HepG2 (cell line): ENCODE measurements at regions not wholly inside any gene's neighbourhood (a gene's known extent, or its start where the extent isn't known, plus 50 kb on each side); places are given as distances from the start of the nearest gene placed in this dataset.

Experiments used
- BHLHE40 ChIP-seq: IDR thresholded peaks from 2 replicates; pipeline ENCODE4 v1.6.1; 2011; ENCODE audit warnings: low read length, improper control_type of control experiment
- CAMTA2 ChIP-seq: sonication (generic); formaldehyde crosslinking; IDR thresholded peaks from 2 replicates; pipeline ENCODE4 v1.4.0; 2020; ENCODE audit warnings: mild to moderate bottlenecking, missing genetic modification reagents, borderline replicate concordance
- CEBPG ChIP-seq: IDR thresholded peaks from 2 replicates; pipeline ENCODE4 v1.6.1; 2016
- ELF4 ChIP-seq: sonication (generic); formaldehyde crosslinking; IDR thresholded peaks from 2 replicates; pipeline ENCODE4 v1.5.0; 2020; ENCODE audit warnings: missing genetic modification reagents, mild to moderate bottlenecking, moderate library complexity, borderline replicate concordance
- HES4 ChIP-seq: sonication (generic); formaldehyde crosslinking; IDR thresholded peaks from 2 replicates; pipeline ENCODE4 v1.9.0; 2021; ENCODE audit warnings: mild to moderate bottlenecking, missing genetic modification reagents, borderline replicate concordance
- HOXD1 ChIP-seq: sonication (generic); formaldehyde crosslinking; IDR thresholded peaks from 2 replicates; pipeline ENCODE4 v1.5.0; 2020; ENCODE audit warnings: missing genetic modification reagents
- KDM1A ChIP-seq: IDR thresholded peaks from 2 replicates; pipeline ENCODE4 v1.6.1; 2016; ENCODE audit warnings: missing compliant biosample characterization
- KLF13 ChIP-seq: sonication (generic); formaldehyde crosslinking; IDR thresholded peaks from 2 replicates; pipeline ENCODE4 v1.4.0; 2020; ENCODE audit warnings: mild to moderate bottlenecking, missing genetic modification reagents
- NKX3-1 ChIP-seq: sonication (generic); formaldehyde crosslinking; IDR thresholded peaks from 2 replicates; pipeline ENCODE4 v1.5.0; 2020; ENCODE audit warnings: missing genetic modification reagents
- PCBP2 ChIP-seq: fragments of 200-400 bp; formaldehyde crosslinking; optimal IDR thresholded peaks from 2 replicates; pipeline ENCODE3; 2018; ENCODE audit warnings: low read length, low read depth; ENCODE audit not compliant: poor library complexity, severe bottlenecking
- RBM39 ChIP-seq: fragments of 200-400 bp; formaldehyde crosslinking; IDR thresholded peaks from one replicate; pipeline ENCODE4 v1.6.1; 2018; ENCODE audit warnings: antibody characterized with exemption, mild to moderate bottlenecking, low read depth, low read length; ENCODE audit not compliant: poor library complexity, severe bottlenecking
- ZMYM3 ChIP-seq: sonication (generic); formaldehyde crosslinking; IDR thresholded peaks from 2 replicates; pipeline ENCODE4 v1.5.1; 2020; ENCODE audit warnings: mild to moderate bottlenecking, missing genetic modification reagents
- ZNF101 ChIP-seq: sonication (generic); formaldehyde crosslinking; IDR thresholded peaks from 2 replicates; pipeline ENCODE4 v1.4.0; 2020; ENCODE audit warnings: mild to moderate bottlenecking, low read depth, missing genetic modification reagents, borderline replicate concordance
- ZNF180 ChIP-seq: sonication (generic); formaldehyde crosslinking; IDR thresholded peaks from 2 replicates; pipeline ENCODE4 v1.4.0; 2020; ENCODE audit warnings: low read depth, missing genetic modification reagents, borderline replicate concordance
- ZNF230 ChIP-seq: sonication (generic); formaldehyde crosslinking; IDR thresholded peaks from 2 replicates; pipeline ENCODE4 v1.4.0; 2020; ENCODE audit warnings: mild to moderate bottlenecking, missing genetic modification reagents
- ZNF24 ChIP-seq: fragments of 450-650 bp; IDR thresholded peaks from 2 replicates; pipeline ENCODE4 v1.6.1; 2017; ENCODE audit warnings: antibody characterized with exemption, mild to moderate bottlenecking
- ZNF251 ChIP-seq: sonication (generic); formaldehyde crosslinking; IDR thresholded peaks from 2 replicates; pipeline ENCODE4 v1.9.0; 2021; ENCODE audit warnings: mild to moderate bottlenecking, missing genetic modification reagents
- ZNF264 ChIP-seq: sonication (generic); formaldehyde crosslinking; IDR thresholded peaks from 2 replicates; pipeline ENCODE4 v1.4.0; 2020; ENCODE audit warnings: missing genetic modification reagents
- ZNF562 ChIP-seq: sonication (generic); formaldehyde crosslinking; IDR thresholded peaks from 2 replicates; pipeline ENCODE4 v1.8.0; 2022; ENCODE audit warnings: missing genetic modification reagents, borderline replicate concordance
- TF ChIP-seq, protein P1 (sequence below): sonication (generic); formaldehyde crosslinking; IDR thresholded peaks from 2 replicates; pipeline ENCODE4 v1.8.0; 2022; ENCODE audit warnings: mild to moderate bottlenecking, missing genetic modification reagents, moderate library complexity
- TF ChIP-seq, protein P2 (sequence below): sonication (generic); formaldehyde crosslinking; IDR thresholded peaks from 2 replicates; pipeline ENCODE4 v1.4.0; 2020; ENCODE audit warnings: missing genetic modification reagents
- TF ChIP-seq, protein P3 (sequence below): IDR thresholded peaks from 2 replicates; pipeline ENCODE4 v1.6.1; 2012; ENCODE audit warnings: low read length, improper control_type of control experiment
- TF ChIP-seq, protein P4 (sequence below): sonication (generic); formaldehyde crosslinking; IDR thresholded peaks from 2 replicates; pipeline ENCODE4 v1.4.0; 2020; ENCODE audit warnings: missing genetic modification reagents
- TF ChIP-seq, protein P5 (sequence below): sonication (generic); formaldehyde crosslinking; IDR thresholded peaks from 2 replicates; pipeline ENCODE4 v1.4.0; 2020; ENCODE audit warnings: missing genetic modification reagents

DNA sequence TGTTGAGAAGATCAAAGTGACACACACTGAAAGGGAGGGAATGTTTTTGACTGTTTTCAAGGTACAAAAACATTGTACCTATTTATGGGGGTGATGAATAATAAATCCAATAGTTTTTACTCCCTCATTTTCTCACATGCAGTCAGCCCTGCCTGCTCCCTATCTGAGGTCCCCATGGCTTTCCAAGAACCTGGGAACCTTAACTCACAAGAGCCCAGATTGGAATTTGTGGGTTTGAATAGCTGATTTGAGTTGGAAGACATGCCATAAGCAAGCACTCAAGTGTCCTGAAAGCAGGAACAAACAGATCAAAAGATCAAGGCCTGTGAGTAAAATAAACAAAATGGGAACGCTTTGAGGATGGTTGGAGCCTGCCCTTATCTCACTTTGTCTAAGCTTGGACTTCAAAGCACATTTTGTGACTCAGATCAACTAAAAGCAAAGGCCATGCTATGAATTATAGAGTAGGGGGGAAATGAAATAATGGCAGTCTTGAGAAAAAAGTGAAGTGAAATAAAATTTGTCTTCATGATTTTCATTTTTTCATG is 136.6 kb downstream of the LYPLAL1 start (continued):
- no peak for TF ChIP-seq ELF4 (CRISPR knock-in tag)
- no peak for TF ChIP-seq ZNF180 (CRISPR knock-in tag)
- peak; percentile 40; the same call in 1 of the 2 replicates for TF ChIP-seq CEBPG
- 0 out of 2 replicates have a peak, but pooled peaks have one; percentile 43 for TF ChIP-seq KDM1A (CRISPR knock-in tag)
- TF ChIP-seq ZMYM3 (CRISPR knock-in tag): peak; percentile 31; the same call in 1 of the 2 replicates
- TF ChIP-seq NKX3-1 (CRISPR knock-in tag): peak; percentile 72; the same call in 1 of the 2 replicates
- TF ChIP-seq RBM39: no peak
- TF ChIP-seq, protein P1, sequence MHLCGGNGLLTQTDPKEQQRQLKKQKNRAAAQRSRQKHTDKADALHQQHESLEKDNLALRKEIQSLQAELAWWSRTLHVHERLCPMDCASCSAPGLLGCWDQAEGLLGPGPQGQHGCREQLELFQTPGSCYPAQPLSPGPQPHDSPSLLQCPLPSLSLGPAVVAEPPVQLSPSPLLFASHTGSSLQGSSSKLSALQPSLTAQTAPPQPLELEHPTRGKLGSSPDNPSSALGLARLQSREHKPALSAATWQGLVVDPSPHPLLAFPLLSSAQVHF (CRISPR knock-in tag): no peak
- no peak for TF ChIP-seq CAMTA2 (CRISPR knock-in tag)
- TF ChIP-seq ZNF562 (CRISPR knock-in tag): no peak
- TF ChIP-seq KLF13 (CRISPR knock-in tag): no peak
- no peak for TF ChIP-seq HES4 (CRISPR knock-in tag)
- no peak for TF ChIP-seq ZNF251 (CRISPR knock-in tag)
- TF ChIP-seq, protein P2, sequence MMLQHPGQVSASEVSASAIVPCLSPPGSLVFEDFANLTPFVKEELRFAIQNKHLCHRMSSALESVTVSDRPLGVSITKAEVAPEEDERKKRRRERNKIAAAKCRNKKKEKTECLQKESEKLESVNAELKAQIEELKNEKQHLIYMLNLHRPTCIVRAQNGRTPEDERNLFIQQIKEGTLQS (CRISPR knock-in tag): peak; percentile 62; the same call in 1 of the 2 replicates
- 0 out of 2 replicates have a peak, but pooled peaks have one; percentile 53 for TF ChIP-seq HOXD1 (CRISPR knock-in tag)
- TF ChIP-seq, protein P3, sequence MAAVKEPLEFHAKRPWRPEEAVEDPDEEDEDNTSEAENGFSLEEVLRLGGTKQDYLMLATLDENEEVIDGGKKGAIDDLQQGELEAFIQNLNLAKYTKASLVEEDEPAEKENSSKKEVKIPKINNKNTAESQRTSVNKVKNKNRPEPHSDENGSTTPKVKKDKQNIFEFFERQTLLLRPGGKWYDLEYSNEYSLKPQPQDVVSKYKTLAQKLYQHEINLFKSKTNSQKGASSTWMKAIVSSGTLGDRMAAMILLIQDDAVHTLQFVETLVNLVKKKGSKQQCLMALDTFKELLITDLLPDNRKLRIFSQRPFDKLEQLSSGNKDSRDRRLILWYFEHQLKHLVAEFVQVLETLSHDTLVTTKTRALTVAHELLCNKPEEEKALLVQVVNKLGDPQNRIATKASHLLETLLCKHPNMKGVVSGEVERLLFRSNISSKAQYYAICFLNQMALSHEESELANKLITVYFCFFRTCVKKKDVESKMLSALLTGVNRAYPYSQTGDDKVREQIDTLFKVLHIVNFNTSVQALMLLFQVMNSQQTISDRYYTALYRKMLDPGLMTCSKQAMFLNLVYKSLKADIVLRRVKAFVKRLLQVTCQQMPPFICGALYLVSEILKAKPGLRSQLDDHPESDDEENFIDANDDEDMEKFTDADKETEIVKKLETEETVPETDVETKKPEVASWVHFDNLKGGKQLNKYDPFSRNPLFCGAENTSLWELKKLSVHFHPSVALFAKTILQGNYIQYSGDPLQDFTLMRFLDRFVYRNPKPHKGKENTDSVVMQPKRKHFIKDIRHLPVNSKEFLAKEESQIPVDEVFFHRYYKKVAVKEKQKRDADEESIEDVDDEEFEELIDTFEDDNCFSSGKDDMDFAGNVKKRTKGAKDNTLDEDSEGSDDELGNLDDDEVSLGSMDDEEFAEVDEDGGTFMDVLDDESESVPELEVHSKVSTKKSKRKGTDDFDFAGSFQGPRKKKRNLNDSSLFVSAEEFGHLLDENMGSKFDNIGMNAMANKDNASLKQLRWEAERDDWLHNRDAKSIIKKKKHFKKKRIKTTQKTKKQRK: no peak
- TF ChIP-seq, protein P4, sequence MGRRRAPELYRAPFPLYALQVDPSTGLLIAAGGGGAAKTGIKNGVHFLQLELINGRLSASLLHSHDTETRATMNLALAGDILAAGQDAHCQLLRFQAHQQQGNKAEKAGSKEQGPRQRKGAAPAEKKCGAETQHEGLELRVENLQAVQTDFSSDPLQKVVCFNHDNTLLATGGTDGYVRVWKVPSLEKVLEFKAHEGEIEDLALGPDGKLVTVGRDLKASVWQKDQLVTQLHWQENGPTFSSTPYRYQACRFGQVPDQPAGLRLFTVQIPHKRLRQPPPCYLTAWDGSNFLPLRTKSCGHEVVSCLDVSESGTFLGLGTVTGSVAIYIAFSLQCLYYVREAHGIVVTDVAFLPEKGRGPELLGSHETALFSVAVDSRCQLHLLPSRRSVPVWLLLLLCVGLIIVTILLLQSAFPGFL (CRISPR knock-in tag): no peak
- no peak for TF ChIP-seq ZNF24
- TF ChIP-seq ZNF101 (CRISPR knock-in tag): no peak
- TF ChIP-seq PCBP2: no peak
- TF ChIP-seq ZNF230 (CRISPR knock-in tag): no peak
- 0 out of 2 replicates have a peak, but pooled peaks have one; percentile 29 for TF ChIP-seq BHLHE40
- TF ChIP-seq ZNF264 (CRISPR knock-in tag): peak; percentile 67; the same call in 1 of the 2 replicates
- TF ChIP-seq, protein P5, sequence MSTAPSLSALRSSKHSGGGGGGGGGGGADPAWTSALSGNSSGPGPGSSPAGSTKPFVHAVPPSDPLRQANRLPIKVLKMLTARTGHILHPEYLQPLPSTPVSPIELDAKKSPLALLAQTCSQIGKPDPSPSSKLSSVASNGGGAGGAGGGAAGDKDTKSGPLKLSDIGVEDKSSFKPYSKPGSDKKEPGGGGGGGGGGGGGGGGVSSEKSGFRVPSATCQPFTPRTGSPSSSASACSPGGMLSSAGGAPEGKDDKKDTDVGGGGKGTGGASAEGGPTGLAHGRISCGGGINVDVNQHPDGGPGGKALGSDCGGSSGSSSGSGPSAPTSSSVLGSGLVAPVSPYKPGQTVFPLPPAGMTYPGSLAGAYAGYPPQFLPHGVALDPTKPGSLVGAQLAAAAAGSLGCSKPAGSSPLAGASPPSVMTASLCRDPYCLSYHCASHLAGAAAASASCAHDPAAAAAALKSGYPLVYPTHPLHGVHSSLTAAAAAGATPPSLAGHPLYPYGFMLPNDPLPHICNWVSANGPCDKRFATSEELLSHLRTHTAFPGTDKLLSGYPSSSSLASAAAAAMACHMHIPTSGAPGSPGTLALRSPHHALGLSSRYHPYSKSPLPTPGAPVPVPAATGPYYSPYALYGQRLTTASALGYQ (CRISPR knock-in tag): peak; percentile 92
